Globus pallidus (tissue), 1 donor: ENCODE measurements at regions not wholly inside any gene's neighbourhood (a gene's known extent, or its start where the extent isn't known, plus 50 kb on each side); places are given as distances from the start of the nearest gene placed in this dataset.

Source experiments
- DNase-seq: peaks from one replicate; pipeline ENCODE4 v3.0.0-alpha.2; 2015; ENCODE audit warnings: low spot score

DNA sequence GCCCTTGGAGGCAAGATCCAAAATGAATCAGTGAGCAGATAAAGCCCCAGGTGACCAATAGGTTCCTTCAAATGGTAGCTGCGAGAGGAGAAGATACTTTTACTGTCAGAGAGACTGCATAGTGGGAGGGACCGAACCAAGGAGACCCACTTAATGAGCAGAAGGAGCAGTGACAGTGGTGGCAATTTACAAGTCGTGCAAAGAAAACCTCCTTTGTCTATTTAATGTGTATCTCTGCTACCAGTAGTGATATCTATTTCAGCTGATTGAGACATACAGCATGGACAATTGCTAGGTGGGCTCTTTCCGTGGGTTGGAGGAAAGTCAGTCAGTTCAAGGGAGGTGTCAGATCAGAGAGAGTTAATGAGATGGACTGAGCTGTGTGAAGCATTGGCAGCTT lies 480.4 kb downstream of the GATA3 start:
- DNase-seq, result no peak

DNA sequence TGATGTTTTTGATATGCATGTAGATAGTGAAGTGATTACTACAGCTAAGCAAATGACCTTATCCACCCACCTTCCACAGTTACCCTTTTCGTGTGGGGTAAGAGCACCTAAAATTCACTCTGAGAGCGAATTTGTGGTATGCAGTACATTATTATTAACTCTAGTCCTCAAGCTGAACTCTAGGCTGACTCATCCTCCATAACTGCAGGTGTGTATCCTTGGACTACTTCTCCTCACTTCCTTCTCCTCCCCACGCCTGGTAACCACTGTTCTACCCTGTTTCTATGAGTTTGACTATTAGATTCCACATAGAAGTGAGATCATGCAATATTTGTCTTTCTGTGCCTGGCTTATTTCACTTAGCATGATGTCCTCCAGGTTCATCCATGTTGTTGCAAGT lies 484.6 kb downstream of the GATA3 start:
- no peak for DNase-seq

DNA sequence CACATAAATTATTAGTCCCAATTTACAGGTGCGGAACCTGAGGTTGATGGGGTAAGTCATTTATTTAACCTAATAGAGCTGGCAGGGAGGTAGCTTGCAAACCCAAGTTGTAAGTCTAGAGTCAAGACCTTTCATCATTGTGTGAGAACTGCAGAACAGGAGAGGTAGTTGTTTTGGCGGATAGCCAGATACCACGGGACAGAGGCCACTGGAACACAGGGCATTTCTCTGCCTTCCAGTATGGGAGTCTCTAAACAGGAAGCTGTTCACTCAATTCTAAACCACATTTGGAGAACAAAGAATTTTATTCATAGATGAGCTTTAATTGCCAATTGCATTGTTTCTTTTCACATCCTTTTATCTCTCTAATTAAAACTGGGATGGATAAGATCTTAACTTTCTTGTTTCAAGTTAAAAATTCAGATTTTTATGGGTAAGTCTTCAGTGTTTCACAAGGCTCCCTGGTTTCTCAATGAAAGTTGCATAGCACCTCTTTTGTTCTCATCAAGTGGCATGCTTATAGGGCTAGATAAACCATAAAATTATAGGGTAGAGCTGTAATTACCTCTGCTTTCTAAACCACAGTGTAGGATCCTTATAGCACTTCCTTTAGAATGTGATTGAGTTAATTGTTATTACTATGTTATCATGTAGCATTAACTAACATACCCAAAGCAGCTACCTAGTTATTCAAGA lies 489.0 kb downstream of the GATA3 start:
- DNase-seq, result no peak

DNA sequence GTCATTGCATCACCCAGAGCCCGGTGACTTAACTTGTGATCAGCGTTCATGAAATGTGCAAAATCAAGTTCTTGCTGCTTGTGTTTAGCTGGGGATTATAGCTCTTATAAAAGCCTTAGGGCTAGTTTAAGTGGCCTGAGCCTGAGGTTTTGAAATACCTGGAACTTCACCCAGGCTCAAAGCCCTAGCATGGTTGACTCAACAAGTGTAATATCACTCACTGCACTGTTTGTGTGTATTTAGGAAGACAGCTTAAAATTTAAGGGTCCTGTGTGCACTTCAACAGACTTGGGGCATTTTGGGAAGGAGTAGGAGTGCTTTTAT lies 489.5 kb downstream of the GATA3 start:
- no peak for DNase-seq

DNA sequence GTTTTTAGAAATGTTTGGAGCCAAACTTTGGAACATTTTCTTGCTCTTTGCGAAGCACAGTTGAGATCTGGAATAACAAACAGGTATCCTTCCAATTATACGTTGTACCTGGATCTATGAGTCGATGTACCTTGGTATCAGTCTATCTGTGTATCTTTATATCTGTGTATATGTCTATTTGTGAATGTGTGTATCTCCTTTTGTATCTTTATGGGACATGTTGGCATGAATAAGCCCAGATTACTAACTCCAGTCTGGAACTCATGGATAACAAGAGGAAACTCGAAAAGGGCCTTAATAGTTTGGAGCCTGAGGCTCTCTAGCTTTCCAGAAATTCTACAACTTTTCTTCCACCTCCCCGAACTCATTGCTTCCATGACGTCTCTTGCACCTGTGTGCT lies 490.0 kb downstream of the GATA3 start:
- DNase-seq, result no peak

DNA sequence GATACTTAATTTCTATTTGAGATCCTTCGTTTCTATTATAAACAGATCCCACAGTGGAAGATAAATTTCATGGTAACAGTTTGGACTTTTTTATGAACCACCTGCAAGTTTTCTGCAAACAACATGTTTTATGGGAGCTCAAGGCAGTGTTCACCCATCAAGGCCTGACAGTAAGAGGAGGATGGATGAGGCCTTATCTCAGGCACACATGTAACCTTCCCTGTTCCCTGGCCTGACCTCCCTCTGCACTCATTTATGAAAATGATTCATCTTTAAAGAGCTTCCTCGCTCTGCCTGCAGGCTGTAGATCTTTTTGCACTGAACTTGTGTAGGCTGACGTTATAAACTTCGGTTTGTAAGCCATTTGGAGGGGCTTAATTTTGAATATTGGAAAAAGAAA lies 500.1 kb downstream of the GATA3 start:
- DNase-seq, result no peak

DNA sequence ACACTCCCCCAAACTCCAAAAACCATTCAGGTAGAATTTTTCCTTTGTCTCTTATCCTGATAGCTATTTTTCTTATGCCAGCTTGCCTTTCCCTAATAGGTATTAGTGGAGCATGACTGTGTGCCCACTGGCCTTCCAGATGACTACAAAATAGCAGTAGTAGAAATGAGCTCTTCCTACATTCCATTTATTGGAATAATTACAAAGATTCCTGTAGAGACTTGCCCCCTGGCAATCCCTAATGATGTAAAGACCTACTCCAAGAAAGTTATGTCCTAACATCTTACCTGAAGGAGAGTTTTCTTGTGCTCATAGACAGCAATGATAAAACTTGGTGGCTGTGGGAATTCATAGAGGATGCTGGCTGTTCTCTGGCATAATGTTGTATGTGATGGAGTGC lies 501.8 kb downstream of the GATA3 start:
- no peak for DNase-seq

DNA sequence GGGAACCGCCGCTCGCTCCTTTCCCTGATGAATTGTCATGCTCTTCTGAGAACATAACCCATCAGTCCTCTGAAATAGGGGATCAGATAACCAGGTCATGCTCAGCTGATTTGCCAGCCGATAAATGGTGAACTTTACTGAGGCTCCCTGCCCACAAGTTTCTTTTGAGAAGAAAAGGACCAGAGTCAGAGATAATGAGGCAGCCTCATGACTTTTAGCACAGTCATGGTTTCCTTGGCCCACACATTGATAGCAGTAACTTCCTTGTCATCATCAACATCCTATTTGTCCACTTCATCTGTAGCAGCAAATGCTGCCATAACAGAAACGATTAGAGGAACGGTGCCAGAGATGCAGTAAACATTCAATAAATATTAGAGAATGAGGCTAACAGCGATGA lies 509.0 kb downstream of the GATA3 start:
- DNase-seq, result no peak

DNA sequence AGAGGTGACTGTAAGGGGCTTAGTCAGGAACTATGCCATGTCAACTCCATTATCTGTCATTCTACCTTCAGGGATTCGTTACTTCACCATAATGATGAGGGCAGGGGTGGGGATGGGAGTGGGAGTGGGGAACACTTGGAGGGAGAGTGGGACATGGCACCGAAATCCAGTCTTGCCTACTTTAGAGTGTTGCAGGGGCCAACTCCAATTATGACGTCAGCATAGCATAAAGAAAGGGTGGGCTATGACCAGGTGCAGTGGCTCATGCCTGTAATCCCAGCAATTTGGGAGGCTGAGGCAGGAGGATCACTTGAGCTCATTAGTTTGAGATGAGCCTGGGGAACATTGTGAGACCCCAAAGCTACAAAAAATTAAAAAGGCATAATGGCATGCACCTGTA lies 512.2 kb downstream of the GATA3 start:
- DNase-seq, result no peak

DNA sequence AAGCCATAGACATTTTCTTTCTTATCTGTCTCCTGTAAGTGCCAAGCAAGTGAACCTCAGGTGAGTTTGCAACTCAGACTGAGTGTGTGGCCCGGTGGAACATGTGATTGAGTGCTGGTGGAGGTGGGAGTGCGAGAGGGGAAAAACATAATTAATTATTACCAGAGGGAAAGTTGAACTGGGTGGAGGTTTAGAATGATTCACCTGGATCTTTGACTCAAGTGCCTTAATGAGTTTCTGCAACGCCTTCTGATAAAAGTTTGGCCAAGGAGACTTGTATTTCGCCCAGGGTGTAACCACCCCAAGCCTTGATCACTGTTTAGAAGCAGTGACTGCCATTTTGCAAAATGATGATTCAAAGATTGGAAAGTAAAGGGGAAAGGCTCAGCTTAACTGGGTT lies 513.9 kb downstream of the GATA3 start:
- DNase-seq, result no peak

DNA sequence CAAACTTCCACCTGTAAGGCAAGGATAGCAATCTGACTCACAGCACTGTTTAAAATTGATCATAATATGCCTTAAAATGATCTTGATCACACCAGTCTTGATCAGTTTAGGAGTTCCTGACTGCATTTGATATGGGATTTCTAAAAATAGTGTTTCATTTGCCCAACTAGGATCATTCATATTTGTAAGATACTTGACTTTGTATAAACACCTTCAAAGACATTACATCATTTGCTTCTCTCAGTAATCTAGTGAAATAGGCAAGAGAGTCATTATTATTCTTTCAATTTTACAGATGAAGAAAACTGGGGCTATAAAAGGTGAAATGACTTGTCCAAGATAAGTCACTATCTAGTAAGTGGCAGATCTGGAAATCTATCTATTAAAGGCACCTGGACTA lies 521.1 kb downstream of the GATA3 start:
- DNase-seq, result no peak

DNA sequence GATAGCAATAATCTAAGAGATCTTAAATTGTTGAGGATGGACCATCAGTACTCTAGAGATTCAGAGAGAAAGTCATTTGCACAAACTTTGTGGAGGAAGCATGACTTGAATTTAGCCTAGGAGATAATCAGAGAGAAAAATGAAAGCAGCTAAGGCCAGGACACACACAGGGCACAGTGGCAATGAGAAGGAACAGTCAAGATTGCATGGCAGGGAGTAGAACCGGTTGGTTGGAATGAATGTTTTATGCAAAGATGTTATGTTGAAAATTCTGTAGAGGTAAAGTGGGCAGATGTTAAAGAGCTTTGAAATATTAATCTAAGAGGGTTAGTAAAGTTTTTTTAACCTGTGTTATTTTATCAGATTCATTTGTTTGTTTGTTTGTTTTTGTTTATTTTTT lies 521.8 kb downstream of the GATA3 start:
- no peak for DNase-seq

DNA sequence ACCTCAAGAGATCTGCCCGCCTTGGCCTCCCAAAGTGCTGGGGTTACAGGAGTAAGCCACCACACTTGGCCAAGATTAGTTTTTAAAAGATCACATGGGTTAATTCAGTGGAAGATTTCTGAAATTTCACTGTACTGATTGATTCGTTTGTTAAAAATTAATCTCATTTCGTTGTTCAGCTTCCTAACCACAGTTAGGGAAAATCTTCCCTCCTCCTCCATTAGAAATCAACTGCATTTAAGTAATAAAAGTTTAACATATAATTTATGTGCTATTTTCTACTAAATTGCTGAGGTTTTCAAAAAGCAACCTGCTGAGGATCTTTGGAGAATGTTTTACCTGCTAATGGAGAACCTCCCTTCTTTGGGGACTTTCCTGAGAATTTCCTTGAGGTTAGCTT lies 522.4 kb downstream of the GATA3 start:
- DNase-seq, result no peak

DNA sequence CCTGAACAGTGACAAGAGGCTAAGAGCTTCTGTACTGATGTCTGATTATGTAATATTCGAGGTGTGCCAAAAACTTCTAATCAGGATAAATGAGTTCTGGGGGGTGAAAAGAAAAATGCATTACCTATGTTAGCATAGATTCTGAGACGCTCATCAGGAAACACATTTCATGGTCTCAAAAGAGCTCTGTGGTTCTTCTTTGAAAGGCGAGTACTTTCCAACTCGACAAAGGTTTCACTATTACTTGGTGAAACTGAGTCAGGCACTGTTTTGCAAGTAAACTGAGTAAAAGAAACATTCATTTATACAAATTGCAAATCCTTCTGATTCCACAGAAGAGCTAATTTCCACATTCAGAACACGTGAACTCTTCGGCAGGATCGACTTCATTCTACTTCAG lies 523.2 kb downstream of the GATA3 start:
- DNase-seq, result no peak

DNA sequence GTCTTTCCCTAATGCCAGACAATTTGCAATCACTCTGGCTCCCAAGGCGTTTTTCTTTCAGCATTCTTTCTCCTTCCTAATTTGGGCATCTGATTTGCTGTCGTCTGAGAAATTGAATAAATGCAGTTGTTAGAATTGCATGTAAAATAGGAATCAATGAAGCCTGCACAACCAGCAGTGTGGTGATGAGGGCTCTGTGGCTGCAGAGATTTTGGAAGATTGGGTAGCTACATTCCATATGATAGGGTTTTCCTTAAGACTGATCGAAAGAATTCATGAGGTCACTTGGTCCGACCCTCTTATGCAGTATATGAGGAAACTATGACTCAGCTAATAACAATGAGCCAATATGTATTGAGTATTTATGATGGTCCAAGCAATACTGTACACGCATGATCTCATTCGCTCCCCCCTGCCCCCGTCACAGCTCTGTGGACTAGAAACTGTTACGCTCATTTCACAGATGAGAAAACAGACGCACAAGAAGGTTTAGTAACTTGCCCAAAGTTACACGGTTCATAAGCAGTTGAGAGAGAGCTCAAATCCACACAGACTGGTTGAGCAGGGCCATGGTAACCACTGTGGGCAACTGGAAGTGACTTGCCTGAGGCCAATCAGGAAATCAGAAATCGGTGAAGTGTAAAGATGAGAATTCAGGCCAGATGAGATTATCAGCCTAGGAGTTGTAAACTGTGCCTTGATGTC lies 527.2 kb downstream of the GATA3 start:
- DNase-seq, result no peak

DNA sequence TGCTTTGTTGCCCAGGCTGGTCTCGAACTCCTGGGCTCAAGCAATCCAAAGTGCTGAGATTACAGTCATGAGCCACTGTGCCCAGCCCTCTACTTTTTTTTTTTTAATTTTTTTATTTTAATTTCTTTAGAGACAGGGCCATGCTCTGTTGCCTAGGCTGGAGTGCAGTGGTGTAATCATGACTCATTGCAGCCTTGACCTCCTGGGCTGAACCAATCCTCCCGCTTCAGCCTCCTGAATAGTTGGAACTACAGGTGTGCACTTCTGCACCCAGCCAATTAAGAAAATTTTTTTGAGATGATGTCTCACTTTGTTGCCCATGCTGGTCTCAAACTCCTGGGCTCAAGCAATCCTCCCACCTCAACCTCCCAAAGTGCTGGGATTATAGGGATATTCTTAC lies 528.6 kb downstream of the GATA3 start:
- DNase-seq, result no peak

DNA sequence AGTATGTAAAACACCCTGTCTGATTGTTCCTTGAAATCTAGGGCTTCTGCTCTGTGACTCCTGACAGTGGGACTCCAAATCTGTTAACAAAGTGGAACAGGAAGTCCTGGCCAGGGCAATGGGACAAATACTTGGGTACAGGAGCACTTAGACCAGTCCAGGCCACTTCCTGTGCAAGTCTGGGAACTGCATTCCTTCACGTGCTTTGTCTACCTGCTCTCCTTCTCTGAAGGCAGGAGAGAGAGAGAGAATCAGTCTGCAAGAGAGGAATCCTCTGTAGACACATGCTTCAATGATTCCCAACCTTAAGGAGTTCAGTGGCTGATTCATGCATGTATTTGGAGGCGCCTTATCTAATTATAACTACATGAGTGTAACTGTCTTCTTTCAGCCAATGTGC lies 530.2 kb downstream of the GATA3 start:
- DNase-seq, result no peak

DNA sequence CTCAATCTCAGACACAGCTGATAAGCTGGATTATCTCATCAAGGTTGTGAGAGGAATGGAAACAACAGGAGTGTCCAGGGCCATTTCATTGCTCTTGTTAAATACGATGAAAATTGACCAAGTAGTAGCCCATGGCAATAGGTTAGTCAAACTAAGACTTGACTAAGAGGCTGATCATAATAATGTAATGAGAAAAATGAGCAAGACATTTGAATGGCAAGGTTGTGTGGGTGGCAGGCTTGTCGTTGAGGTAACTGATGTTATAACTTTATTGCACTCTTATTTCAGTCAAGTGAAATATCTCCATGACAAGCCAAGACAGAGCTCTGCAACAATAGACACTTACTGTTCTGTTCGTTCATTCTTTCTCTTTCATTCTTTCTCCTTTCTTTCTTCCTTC lies 532.0 kb downstream of the GATA3 start:
- DNase-seq, result no peak

DNA sequence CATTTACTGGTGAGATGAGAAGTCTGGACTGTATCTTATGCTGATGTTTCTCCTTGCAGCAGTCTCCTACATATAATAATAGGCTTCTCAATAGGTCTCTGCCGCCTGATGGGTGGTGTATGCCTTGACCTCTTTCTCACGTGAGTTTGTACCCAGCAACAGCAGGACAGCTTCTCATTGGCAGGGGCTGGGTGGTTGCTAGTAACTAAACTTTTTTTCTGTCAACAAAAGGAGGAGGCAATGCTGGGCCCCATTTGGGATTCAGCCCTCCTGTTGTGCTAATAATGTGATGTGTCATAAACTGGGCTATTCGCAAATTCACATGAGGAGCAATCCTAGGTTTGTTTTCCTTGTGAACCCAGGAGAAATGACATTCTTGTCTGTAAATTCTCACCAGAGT lies 533.6 kb downstream of the GATA3 start:
- no peak for DNase-seq

DNA sequence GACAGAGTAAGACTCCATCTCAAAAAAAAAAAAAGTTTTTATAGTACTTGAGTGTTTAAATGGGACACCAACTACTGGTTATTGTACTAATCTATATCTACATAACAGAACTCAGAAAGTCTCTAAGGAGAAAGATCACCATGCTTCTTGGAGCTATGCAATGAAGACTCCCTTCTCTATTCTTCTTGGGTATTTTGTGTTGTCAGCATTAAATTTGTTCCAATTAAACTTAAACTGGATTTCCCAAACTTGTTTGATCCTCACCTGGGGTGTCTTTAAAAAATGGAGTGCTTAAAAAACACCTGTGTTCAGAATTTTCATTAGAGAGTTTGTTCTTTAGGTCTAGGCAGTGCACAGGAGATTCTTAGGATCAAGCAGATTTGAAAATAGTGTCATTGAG lies 536.0 kb downstream of the GATA3 start:
- DNase-seq, result no peak

DNA sequence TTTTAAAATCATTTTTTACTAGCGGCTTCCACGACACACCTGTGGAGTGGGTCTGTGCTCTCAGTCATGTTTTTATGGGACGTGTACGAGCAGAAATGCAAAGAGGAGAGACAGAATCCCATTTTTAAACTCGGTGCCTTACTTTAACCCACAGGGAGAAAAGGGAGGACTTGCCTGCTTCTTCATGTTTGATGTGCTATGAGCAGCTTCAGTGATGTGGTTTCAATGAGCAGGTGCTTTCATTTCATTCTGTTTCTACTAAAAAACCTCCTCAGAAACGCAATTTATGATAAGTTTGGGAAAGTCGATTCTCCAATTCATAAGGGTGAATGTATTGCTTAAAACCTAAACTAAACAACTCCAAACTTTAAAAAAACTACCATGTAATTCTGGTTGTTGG lies 537.2 kb downstream of the GATA3 start:
- no peak for DNase-seq

DNA sequence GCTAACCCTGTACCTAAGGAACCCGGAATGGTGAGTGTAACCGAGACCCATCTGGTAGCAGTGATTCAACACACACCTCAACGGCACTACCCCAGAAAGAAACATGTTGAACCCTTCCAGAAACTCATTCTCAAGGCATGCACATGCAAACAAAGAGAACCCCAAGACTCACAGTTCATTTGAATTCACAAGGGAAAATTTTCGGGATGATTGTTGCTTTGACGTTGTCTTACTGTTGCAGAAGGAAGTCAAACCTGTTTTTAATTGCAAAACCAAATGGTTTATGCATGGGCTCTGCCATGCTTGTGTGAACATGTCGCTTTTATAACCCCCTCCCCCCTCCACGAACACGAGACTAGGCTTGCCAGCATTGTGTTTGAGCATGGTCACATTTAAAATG lies 539.7 kb downstream of the GATA3 start:
- no peak for DNase-seq

DNA sequence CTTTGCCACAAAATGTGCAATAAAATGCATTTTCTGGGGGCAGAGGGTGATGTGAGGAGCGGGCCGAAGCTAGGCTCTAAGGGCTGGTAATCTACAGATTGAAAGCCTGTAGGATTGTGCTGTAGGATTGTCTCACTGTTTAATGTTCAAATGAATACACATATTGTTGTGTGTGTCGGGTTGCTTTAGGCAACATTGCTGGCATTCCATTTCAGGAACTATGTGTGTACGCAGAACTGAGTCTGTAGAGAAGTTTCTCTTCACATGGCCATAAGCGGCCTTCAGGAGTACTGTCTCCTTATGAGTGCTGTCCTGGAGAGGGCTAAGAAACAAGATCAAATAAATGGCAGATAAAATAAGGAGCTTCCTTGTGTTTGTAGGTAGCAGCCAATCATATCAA lies 540.2 kb downstream of the GATA3 start:
- DNase-seq, result no peak

DNA sequence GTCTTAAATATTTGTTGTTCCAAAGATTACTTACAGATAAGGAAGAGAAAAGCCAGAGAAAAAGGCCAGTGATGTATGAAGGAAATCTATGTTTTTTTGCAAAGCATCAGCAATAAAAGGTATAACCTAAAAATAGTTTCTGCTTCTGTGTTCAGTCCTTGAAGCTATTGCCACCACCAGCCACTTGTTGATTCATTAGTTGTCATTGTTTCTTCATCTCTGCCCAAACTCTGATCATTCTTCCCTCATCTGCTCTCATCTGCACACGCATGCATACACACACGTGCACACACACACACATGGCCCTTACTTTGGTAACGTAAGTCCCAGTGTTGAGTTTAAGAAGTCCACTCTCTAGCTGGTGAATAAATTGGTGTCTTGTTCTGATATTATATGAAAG lies 540.7 kb downstream of the GATA3 start:
- no peak for DNase-seq
